ENCODE measurements at regions not wholly inside any gene's neighbourhood (a gene's known extent, or its start where the extent isn't known, plus 50 kb on each side); places are given as distances from the start of the nearest gene placed in this dataset.

DNA sequence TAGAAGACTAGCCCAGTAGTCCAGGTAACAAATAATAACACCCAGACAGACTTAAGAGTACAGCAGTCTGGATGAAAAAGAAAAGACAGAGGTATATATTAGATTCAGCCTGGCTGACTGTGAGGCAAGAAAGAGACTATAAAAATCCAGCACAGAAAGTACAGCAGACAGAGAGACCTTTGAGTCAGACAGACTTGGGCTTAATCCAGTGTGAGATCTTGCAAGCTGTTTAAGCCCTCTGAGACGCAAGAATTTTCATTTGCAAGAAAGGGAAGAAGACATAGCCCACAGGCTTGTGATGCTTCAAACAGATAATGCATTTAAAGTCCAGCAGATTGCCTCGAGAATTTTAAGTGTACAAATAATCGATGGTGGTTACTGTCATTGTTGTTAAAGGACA is 471.4 kb downstream of the LIG4 start:
- Histone ChIP-seq H3K27me3 (ENCODE audit: insufficient read depth, low read length) (no peaks in the 10 kb centered on the region), H4K20me1 (ENCODE audit: control insufficient read depth, insufficient read depth, insufficient read length) (no peaks in the 10 kb centered on the region), H3K27ac (ENCODE audit: insufficient read length, low read depth, low read length) (no peak overlapping the region), H2AK5ac (ENCODE audit: insufficient read length, low read length) (no peak overlapping the region), H4K8ac (replicated peaks; ENCODE audit: insufficient read length, low read depth, low read length) (no peak overlapping the region), H3K18ac (ENCODE audit: insufficient read length, low read depth, low read length) (no peak overlapping the region), H3K14ac (ENCODE audit: insufficient read depth, low read length) (no peak overlapping the region), H3K4me2 (ENCODE audit: insufficient read depth, insufficient read length, low read length) (no peak overlapping the region), H3K4ac (ENCODE audit: low read depth, low read length) (no peak overlapping the region), H2BK5ac (ENCODE audit: insufficient read length, low read length) (no peak overlapping the region), H4K91ac (ENCODE audit: insufficient read length, low read depth, low read length) (no peak overlapping the region), H3K4me1 (ENCODE audit: insufficient read depth, low read length) (no peaks in the 10 kb centered on the region), H2BK15ac (ENCODE audit: low read depth, low read length) (no peak overlapping the region), H2BK12ac (ENCODE audit: insufficient read length, low read depth, low read length) (no peak overlapping the region), H3K23ac (ENCODE audit: insufficient read length, low read depth, low read length) (no peak overlapping the region), H3K9me3 (ENCODE audit: control insufficient read depth, low read depth, low read length) (no peaks in the 10 kb centered on the region), H3T11ph (ENCODE audit: low read length) (no peak overlapping the region), H3K79me1 (ENCODE audit: insufficient read depth, low read depth, low read length, poor library complexity, severe bottlenecking) (no peaks in the 10 kb centered on the region), H3K56ac (ENCODE audit: insufficient read length, low read depth, low read length) (no peak overlapping the region), H3K9ac (ENCODE audit: extremely low read depth, insufficient read length, low read length) (no peak overlapping the region), H2BK120ac (ENCODE audit: low read depth, low read length, poor library complexity, severe bottlenecking) (no peak overlapping the region), H3K23me2 (ENCODE audit: insufficient read length, low read depth, low read length, poor library complexity, severe bottlenecking) (no peaks in the 10 kb centered on the region), H2AFZ (ENCODE audit: low read length) (no peak overlapping the region), H2BK20ac (ENCODE audit: low read depth, low read length, poor library complexity, severe bottlenecking) (no peak overlapping the region), H4K5ac (ENCODE audit: insufficient read length, low read depth, low read length) (no peak overlapping the region), H3K79me2 (ENCODE audit: insufficient read depth, low read length) (no peaks in the 10 kb centered on the region)
- no peak overlapping the region for H3K4me3 Mint-ChIP-seq
- peaks cover 0 to 3% of the 10 kb centered on the region in 2 experiments; a peak in 2 of 5 replicates for H3K9me3 Mint-ChIP-seq
- no peak for TF ChIP-seq CTCF (conservative IDR thresholded peaks at IDR 0.05)
- WGBS (ENCODE audit: extremely low coverage, insufficient read length, low lambda C conversion rate) = no CpG with 5 or more reads among the region's 3 CpGs
- peaks cover 5 to 6% of the 10 kb centered on the region in 2 experiments for H3K4me1 Mint-ChIP-seq
- H3K36me3 Mint-ChIP-seq (ENCODE audit: insufficient read depth in 1 of 3, low read depth in 3 of 3) = peaks cover 0 to 5% (median 0%) of the 10 kb centered on the region in 3 experiments; a peak in 1 of 7 replicates
- H3K27ac Mint-ChIP-seq = no peak overlapping the region; a peak in 1 of 7 replicates
- DNase-seq = no peak
- H3K27me3 Mint-ChIP-seq (ENCODE audit: low read depth) = no peaks in the 10 kb centered on the region

Measured in H9 (cell line).